Calu3 (cell line): ENCODE measurements at regions not wholly inside any gene's neighbourhood (a gene's known extent, or its start where the extent isn't known, plus 50 kb on each side); places are given as distances from the start of the nearest gene placed in this dataset.

ENCODE experiments used
- BruUV-seq: library from RNA; stranded (reverse); fragments of 400-500 nt; replicated peaks from 2 replicates; lab custom pipeline; 2021; lab: Mats Ljungman, UMichigan
- CTCF ChIA-PET: fragments of 300-600 bp; sonication (Branson Sonifier 250); formaldehyde crosslinking; loops from one replicate; lab custom pipeline; 2022; ENCODE audit warnings: antibody characterized with exemption; lab: Charles Lee
- DNase-seq: peaks from one replicate; pipeline ENCODE4 v3.0.0; 2022
- H3K27ac Mint-ChIP-seq: one replicate; pipeline ENCODE4 v1.8.0; 2022; ENCODE audit warnings: mixed read lengths; ENCODE audit not compliant: unreplicated experiment
- H3K27me3 Mint-ChIP-seq: one replicate; pipeline ENCODE4 v1.8.0; 2022; ENCODE audit warnings: mixed read lengths; ENCODE audit not compliant: unreplicated experiment
- H3K36me3 Mint-ChIP-seq: one replicate; pipeline ENCODE4 v1.8.0; 2022; ENCODE audit warnings: mild to moderate bottlenecking, moderate library complexity, mixed read lengths; ENCODE audit not compliant: insufficient read depth, unreplicated experiment
- H3K4me1 Mint-ChIP-seq: one replicate; pipeline ENCODE4 v1.8.0; 2022; ENCODE audit warnings: mild to moderate bottlenecking, low read depth, mixed read lengths; ENCODE audit not compliant: unreplicated experiment
- H3K4me3 Mint-ChIP-seq: one replicate; pipeline ENCODE4 v1.8.0; 2022; ENCODE audit warnings: mild to moderate bottlenecking, low read depth, moderate library complexity, mixed read lengths; ENCODE audit not compliant: unreplicated experiment
- H3K9me3 Mint-ChIP-seq: one replicate; pipeline ENCODE4 v1.8.0; 2022; ENCODE audit warnings: low read depth, mixed read lengths; ENCODE audit not compliant: unreplicated experiment
- intact Hi-C: fragments of 100-400 bp; cut with micrococcal nuclease; formaldehyde crosslinking; loops from one replicate; pipeline ENCODE4 v1.10.0; 2022; ENCODE audit not compliant: unreplicated experiment
- TF ChIP-seq, protein P1 (sequence below): fragments of 200-600 bp; IDR thresholded peaks from one replicate; pipeline ENCODE4 v1.8.0; 2022; ENCODE audit warnings: antibody characterized with exemption; ENCODE audit not compliant: unreplicated experiment

DNA sequence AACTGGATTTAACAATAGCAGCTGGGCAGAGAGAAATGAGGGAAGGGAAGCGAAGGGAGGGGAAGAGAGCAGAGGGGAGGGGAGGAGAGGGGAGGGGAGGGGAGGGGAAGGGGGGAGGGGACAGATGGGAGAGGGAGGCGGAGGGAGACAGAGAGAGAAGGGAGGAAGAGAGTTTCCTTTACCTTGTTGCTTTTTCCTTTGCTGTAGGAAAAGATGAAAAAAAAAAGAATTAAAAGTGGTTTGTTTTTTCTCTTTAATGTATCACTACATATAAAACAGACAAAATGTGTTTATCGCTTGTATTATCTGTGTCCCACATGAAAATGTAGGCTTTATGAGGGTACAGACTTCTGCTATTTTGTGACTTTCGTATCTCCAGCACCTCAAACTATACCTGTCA lies 190.4 kb upstream of the KYNU start:
- no peaks in the 10 kb centered on the region for H3K36me3 Mint-ChIP-seq
- peaks cover 18% of the 10 kb centered on the region for H3K4me1 Mint-ChIP-seq
- H3K27me3 Mint-ChIP-seq: no peaks in the 10 kb centered on the region
- no peak for DNase-seq
- TF ChIP-seq, protein P1, sequence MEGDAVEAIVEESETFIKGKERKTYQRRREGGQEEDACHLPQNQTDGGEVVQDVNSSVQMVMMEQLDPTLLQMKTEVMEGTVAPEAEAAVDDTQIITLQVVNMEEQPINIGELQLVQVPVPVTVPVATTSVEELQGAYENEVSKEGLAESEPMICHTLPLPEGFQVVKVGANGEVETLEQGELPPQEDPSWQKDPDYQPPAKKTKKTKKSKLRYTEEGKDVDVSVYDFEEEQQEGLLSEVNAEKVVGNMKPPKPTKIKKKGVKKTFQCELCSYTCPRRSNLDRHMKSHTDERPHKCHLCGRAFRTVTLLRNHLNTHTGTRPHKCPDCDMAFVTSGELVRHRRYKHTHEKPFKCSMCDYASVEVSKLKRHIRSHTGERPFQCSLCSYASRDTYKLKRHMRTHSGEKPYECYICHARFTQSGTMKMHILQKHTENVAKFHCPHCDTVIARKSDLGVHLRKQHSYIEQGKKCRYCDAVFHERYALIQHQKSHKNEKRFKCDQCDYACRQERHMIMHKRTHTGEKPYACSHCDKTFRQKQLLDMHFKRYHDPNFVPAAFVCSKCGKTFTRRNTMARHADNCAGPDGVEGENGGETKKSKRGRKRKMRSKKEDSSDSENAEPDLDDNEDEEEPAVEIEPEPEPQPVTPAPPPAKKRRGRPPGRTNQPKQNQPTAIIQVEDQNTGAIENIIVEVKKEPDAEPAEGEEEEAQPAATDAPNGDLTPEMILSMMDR: no peak
- H3K27ac Mint-ChIP-seq: no peak overlapping the region
- CTCF ChIA-PET: no interaction called here
- H3K4me3 Mint-ChIP-seq: no peak overlapping the region
- BruUV-seq: no TSS peak
- intact Hi-C loops: no loop called here
- H3K9me3 Mint-ChIP-seq: no peaks in the 10 kb centered on the region

DNA sequence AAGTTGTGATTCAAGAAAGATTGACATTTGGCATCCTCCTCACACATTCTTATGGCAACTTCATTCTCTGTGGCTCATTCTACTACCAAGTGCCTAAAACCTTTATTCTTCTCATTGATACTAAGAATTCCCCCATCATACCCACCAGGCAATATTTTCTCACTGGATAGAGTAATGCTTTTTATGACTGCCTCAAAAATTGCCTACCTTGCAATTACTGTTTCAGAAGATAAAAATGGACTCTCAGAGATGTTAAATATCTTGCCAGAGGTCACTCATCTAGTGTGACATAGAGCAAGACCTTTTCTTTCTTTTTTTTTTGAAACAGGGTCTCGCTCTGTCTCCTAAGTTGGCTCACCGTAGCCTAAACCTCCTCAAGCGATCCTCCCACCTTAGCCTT lies 192.8 kb upstream of the KYNU start:
- Mint-ChIP-seq H3K4me3 (no peak overlapping the region), H3K36me3 (no peaks in the 10 kb centered on the region), H3K27ac (no peak overlapping the region), H3K9me3 (no peaks in the 10 kb centered on the region), H3K4me1 (peaks cover 19% of the 10 kb centered on the region), H3K27me3 (no peaks in the 10 kb centered on the region)
- TF ChIP-seq, protein P1: no peak
- intact Hi-C loops: no loop called here
- CTCF ChIA-PET: no interaction called here
- BruUV-seq: no TSS peak
- DNase-seq: no peak

DNA sequence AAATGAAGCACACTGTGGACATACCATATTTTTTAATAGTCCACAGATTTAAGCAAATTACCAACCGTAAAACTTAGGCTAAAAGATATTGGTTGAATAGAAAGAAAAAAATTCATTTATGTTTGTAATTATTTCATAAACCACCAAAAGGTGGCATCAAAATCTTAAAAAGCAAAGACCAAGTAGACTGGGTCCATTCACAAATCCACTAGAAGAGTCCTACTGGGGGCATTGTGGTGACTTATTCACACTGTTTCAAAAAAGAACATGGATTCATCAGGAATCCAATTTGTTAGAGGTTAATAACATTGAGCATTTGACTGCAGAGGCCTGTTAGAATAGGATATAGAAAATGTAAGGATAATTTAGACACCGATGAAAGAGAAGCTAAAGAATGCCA lies 194.9 kb upstream of the KYNU start:
- H3K36me3 Mint-ChIP-seq: no peaks in the 10 kb centered on the region
- H3K4me1 Mint-ChIP-seq: peaks cover 16% of the 10 kb centered on the region
- H3K27me3 Mint-ChIP-seq: no peaks in the 10 kb centered on the region
- H3K9me3 Mint-ChIP-seq: no peaks in the 10 kb centered on the region
- no TSS peak for BruUV-seq
- H3K4me3 Mint-ChIP-seq: no peak overlapping the region
- TF ChIP-seq, protein P1: no peak
- intact Hi-C loops: loop anchor here (1.0 to 2.0 kb wide), 3 partner anchors 195 to 307 kb away; partner anchors contain the start of gene KYNU
- peak overlapping the region; percentile 54 for H3K27ac Mint-ChIP-seq
- CTCF ChIA-PET: interaction anchor here (0.7 to 1.7 kb wide), 4 partner anchors 9 to 196 kb away, joined by 3 to 8 read pairs (median 3); no protein-coding TSS in a partner anchor
- no peak for DNase-seq

DNA sequence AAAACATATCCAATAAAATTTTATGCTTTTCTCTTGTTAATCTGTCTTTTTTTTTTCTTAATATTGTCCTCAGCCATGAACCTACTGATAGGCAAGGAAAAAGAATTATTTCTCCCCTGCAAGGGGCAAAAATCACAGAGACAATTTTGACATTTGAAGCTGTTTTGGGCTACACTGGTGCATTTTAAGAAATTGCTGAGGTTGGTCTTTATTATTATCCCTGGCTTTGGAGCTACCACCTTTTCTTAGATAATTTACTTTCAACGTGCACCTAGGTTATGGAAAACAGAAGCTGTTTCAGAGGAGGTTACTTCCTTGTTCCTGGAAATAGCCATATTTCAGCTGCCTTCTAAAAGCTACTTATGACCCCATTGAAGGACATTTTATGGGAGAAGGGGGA lies 195.5 kb upstream of the KYNU start:
- no peak for DNase-seq
- Mint-ChIP-seq H3K27me3 (no peaks in the 10 kb centered on the region), H3K4me3 (no peak overlapping the region), H3K36me3 (no peaks in the 10 kb centered on the region), H3K27ac (no peak overlapping the region), H3K9me3 (no peaks in the 10 kb centered on the region), H3K4me1 (peaks cover 16% of the 10 kb centered on the region)
- intact Hi-C loops: loop anchor here (1.0 to 2.0 kb wide), 3 partner anchors 195 to 307 kb away; partner anchors contain the start of gene KYNU
- TF ChIP-seq, protein P1: no peak
- no TSS peak for BruUV-seq
- CTCF ChIA-PET: interaction anchor here (0.7 to 1.4 kb wide), 3 partner anchors 10 to 196 kb away, joined by 3 read pairs; no protein-coding TSS in a partner anchor
